HG03139 (cell line): ENCODE measurements at regions not wholly inside any gene's neighbourhood (a gene's known extent, or its start where the extent isn't known, plus 50 kb on each side); places are given as distances from the start of the nearest gene placed in this dataset.
"Not testable (repeated sequence)": the region's sequence is repeated elsewhere in the genome, so short reads cannot be mapped to it uniquely, and the experiment has no call there.

ENCODE experiments used
- ATAC-seq: cut with Tn5 transposase; IDR thresholded peaks from one replicate; pipeline ENCODE4 v1.9.1; 2021; ENCODE audit not compliant: unreplicated experiment

DNA sequence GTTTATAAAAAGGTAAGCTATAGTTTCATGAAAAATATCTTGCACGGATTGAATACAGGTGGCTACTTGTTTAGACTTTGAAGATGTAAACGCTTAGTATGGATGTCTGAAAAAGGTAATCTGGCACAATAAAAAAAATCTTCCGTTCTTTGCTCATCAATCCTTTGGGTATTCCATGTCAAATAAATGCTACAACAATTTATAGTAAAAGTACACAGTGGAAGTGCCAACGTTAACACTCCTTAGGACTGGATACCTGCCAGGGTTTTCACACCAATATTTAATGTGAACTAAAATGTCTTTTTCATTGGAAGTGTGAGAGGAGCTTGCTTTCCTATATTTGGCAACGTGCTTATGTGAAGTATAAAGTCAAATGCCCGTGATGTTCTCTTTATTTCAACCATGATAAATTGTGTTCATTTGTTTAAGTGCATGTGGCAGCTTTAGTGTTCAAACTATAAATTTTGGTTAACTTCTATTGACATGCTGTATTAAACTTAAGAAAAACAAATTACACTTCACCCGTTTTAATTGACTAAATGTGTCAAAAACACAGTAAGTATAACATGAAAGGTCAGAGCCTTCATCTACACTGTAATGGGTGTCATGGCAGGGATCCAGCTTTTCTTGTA is 121.7 kb upstream of the HAND2 start:
- no peak for ATAC-seq

DNA sequence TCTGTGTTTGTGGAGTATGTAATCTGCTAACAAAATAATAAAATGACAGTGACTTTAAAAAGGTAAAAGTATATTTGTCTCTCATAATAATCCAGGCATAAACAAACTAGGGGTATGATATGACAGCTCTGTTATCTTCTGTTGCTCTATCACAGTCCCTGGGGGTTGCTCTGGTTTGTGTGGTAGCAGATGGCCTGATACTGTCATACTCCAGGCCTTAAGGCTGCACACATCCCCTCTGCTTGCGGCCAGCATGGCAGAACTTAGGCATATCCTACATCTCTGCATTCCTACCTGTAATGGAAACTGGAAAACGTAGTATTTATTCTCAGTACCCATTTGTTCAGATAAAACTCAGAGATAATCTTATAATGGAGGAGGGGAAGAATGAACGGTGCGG is 117.9 kb upstream of the HAND2 start:
- no peak for ATAC-seq

DNA sequence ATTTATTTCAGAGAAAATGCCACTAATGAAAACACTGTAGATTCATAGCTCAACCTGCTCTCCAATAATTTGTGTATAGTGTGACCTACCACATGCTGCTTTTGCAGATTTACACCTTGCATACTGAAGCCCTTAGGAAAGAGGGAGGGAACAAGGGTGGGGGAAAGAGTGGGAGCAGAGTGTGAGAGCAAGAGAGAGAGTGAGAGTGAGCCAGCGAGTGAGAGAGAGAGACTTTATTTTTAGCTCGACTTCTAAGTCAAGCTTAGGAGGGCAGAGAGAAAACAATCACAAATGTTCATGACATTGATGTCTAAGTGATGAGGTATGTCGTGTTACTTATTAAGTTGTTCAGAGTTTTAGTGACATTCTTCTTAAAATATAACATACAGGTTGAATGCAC is 112.5 kb upstream of the HAND2 start:
- ATAC-seq = no peak

- no peak for ATAC-seq
These were observed 105.4 kb upstream of the HAND2 start for GRCh38 chr4:173635395-173635794.

DNA sequence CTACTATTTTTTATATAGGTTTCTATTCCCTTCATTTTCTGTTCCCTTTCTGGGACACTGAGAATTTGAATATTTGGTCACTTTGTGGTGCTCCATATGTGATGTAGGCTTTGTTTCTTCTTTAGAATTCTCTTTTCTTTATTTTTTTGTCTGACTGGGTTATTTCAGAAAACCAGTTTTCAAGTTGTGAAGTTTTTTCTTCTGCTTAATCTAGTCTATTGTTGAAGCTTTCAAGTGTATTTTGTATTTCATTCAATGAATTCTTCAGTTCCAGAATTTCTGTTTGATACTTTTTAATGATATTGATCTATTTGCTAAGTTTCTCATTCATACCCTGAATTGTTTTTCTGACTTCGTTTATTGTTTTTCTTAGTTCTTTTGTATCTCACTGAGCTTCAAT is 96.2 kb upstream of the HAND2 start:
- ATAC-seq = no peak

GRCh38 chr4:173618648-173619047 is 88.6 kb upstream of the HAND2 start:
- ATAC-seq = not testable (repeated sequence)

DNA sequence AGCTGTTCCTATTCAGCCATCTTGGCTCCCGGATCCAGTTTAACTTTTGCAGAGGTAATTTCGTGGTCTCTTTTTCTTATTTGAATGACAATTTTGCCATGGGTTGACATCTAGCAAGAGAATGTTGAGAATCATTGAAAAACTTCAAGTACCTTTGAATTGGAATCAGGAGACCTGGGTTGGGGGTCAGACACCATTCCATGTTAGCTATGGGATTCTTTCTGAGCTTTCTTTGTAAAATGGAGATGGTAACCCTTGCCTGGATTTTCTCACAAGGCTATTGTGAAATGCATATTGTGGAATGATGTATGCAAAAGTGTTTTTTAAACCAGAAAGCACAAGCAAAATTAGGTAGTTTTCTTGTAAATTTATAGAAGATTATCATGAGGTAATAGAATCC is 79.1 kb upstream of the HAND2 start:
- ATAC-seq = no peak

GRCh38 chr4:173608632-173609031 is 78.6 kb upstream of the HAND2 start:
- ATAC-seq = not testable (repeated sequence)

DNA sequence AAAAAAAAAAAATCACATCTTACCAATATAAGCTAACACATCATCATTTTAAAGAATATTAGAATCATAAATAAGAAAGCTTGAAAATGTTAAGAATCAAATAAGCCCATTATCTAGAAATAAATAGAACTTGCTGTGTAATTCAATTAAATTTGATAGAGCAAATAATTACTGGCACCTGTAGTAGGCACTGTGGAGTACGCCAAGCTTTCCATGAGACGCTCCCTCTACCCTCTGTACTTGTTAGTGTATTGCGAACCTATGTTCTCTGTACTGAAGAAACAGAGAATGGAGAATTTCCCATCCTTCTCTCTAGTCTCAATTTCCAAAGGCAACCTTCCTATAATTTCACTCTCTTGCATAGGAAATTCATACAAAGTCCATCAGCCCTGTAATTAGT is 61.7 kb upstream of the HAND2 start:
- no peak for ATAC-seq

DNA sequence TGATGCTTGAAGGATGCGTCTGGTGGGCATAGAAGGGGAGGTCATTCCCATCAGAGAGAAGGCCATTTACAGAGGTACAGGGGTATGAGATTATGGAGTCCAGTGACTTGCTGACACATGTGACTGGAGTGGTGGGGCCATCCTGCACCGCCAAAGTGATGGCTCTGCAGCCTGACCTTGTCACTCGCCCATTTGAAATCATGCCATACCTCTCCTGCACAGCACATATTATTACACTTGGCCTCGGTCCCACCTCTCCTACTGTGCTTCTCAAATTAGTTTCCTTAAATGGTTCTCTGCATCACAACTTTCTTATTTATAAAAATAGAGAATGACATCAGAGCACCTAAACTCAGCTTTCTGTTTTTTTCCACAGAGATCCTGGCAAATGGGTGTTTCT is 60.7 kb upstream of the HAND2 start:
- no peak for ATAC-seq

GRCh38 chr4:173585876-173586572 is 56.0 kb upstream of the HAND2 start:
- no peak for ATAC-seq

GRCh38 chr4:173584506-173584905 is 54.5 kb upstream of the HAND2 start:
- ATAC-seq = no peak
